ENCODE measurements at regions not wholly inside any gene's neighbourhood (a gene's known extent, or its start where the extent isn't known, plus 50 kb on each side); places are given as distances from the start of the nearest gene placed in this dataset.

DNA sequence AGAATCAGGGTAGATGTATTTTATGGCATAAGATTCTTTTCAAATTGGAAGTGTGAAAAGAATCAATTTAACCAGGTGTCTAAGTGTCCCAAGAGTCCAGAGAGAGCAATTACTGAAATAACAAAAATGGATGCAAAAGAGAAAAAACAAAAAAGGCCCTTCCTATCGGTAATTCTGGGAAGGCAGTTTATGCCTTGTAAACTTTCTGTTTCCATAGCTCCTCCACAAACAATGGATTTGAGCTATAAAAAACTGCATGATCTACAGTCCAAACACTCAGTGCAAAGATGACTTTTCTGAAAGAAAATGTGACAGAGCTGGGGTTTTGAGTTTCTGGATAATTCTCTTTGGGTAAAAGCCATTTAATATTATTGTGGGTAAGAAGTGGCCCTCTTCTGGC is 366.1 kb downstream of the EN1 start:
- POLR2A ChIA-PET: no interaction called here

DNA sequence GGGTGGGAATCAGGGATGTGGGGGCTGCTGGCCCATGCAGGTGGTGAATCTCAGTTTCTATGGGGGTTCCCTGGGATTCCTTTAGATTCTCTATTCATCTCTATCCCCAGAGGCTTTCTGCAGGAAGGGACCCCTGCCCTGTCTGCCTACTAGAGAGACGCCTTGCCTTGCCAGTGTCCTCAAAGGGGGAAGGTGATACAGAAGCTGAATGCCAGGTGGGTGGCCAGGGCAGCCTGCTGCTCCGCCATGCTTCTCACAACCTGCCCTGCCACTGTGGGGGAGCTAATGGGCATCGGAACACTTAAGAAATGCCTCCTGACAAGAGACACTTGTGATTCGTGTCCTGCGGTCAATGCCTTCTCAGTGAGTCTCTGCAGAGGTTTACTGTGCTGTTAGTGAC is 368.4 kb downstream of the EN1 start:
- Histone ChIP-seq H3K9me3 (no peaks in the 10 kb centered on the region), H3K27ac (no peak overlapping the region), H3K4me2 (no peak overlapping the region), H3K4me3 (no peak overlapping the region), H3K4me1 (no peaks in the 10 kb centered on the region)
- DNase-seq (ENCODE audit: low read depth in 1 of 2, low spot score in 1 of 2) (no peak), ATAC-seq (no peak), FAIRE-seq (no peak)
- WGBS (ENCODE audit: missing lambda C conversion rate): 43% methylated on average over 5 of the region's 5 CpGs
- ChIA-PET CTCF (interaction anchor here (0.7 kb wide), 1 partner anchor 10 kb away, joined by 3 read pairs; no protein-coding TSS in a partner anchor), POLR2A (no interaction called here)
- no peak for TF ChIP-seq MAFK (IDR thresholded peaks at IDR 0.05; ENCODE audit: partially characterized antibody)
- TF ChIP-seq CHD4 (IDR thresholded peaks at IDR 0.05; ENCODE audit: borderline replicate concordance): no peak
- TF ChIP-seq RAD21 (conservative IDR thresholded peaks at IDR 0.05 in 1 of 2, IDR thresholded peaks at IDR 0.05 in 1 of 2): no peak
- TF ChIP-seq SMC3 (IDR thresholded peaks at IDR 0.05): no peak
- no peak for TF ChIP-seq ZFP36 (IDR thresholded peaks at IDR 0.05; ENCODE audit: borderline replicate concordance, partially characterized antibody)
- TF ChIP-seq ZC3H11A (IDR thresholded peaks at IDR 0.05): no peak
- TF ChIP-seq HDAC2 (IDR thresholded peaks at IDR 0.05): no peak
- TF ChIP-seq, protein P1, sequence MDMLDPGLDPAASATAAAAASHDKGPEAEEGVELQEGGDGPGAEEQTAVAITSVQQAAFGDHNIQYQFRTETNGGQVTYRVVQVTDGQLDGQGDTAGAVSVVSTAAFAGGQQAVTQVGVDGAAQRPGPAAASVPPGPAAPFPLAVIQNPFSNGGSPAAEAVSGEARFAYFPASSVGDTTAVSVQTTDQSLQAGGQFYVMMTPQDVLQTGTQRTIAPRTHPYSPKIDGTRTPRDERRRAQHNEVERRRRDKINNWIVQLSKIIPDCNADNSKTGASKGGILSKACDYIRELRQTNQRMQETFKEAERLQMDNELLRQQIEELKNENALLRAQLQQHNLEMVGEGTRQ (IDR thresholded peaks at IDR 0.05): no peak

More for the DNA sequence above, 366.1 kb downstream of the EN1 start:
- Histone ChIP-seq H3K4me1 (no peaks in the 10 kb centered on the region), H3K27ac (no peak overlapping the region), H3K4me2 (no peak overlapping the region), H3K4me3 (no peak overlapping the region), H3K9me3 (no peaks in the 10 kb centered on the region)
- CTCF ChIA-PET: interaction anchor here (1.2 kb wide), 1 partner anchor 374 kb away, joined by 4 read pairs; no protein-coding TSS in a partner anchor
- 3% methylated on average over 1 of the region's 1 CpG for WGBS (ENCODE audit: missing lambda C conversion rate)
- DNase-seq (ENCODE audit: low read depth in 1 of 2, low spot score in 1 of 2): no peak
- ATAC-seq: no peak
- TF ChIP-seq RAD21 (conservative IDR thresholded peaks at IDR 0.05 in 1 of 2, IDR thresholded peaks at IDR 0.05 in 1 of 2): no peak
- TF ChIP-seq POLR2AphosphoS2 (conservative IDR thresholded peaks at IDR 0.05; ENCODE audit: low read length): no peak
- FAIRE-seq: no peak

DNA sequence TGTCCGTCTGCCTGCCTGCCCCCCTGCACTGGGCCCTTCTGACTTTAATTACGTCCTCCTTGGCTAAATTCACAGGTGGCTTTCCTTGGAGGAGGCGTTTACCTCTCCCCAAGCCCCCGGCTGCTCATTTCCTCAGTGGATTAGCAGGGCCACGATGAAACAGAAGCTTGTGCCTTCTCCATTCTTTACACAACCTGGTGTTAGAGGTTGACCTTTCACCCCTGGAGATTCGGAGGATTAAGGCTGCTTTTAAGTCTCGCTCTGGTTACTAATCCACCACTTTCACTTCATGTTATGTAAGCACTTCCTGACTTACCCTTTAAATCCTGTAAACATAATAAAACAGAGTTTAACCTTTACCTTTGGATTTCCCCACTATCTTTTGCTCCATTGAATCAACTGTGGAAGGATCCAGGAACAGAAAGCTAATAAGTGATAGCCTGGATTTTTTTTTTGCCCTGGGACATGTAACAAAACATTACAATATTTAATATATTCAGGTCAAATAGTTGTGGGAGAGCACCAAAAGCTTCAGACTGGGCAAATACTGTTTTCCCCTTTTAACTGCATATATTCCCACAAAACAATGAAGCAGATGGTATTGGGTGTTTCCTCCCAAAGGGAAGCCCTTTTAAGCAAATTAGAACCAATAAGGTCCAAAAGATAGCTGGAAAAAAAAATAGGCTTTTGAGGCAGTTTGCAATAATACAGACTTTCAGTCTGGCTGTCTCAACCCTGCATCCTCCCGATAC is 370.2 kb downstream of the EN1 start:
- 21% methylated on average over 7 of the region's 8 CpGs for WGBS (ENCODE audit: missing lambda C conversion rate)
- ChIA-PET POLR2A (no interaction called here), CTCF (no interaction called here)
- ATAC-seq: no peak
- TF ChIP-seq ZC3H11A (IDR thresholded peaks at IDR 0.05) (no peak), EHMT2 (IDR thresholded peaks at IDR 0.05; ENCODE audit: low read depth) (no peak), POLR2AphosphoS2 (conservative IDR thresholded peaks at IDR 0.05; ENCODE audit: low read length) (no peak), CHD2 (IDR thresholded peaks at IDR 0.05; ENCODE audit: low read length, partially characterized antibody) (no peak), JUNB (IDR thresholded peaks at IDR 0.05) (no peak), FOSL2 (IDR thresholded peaks at IDR 0.05) (no peak), FOSL2 (CRISPR knock-in tag; IDR thresholded peaks at IDR 0.05) (no peak), TP53 (CRISPR knock-in tag; IDR thresholded peaks at IDR 0.05) (no peak), PHF8 (IDR thresholded peaks at IDR 0.05; ENCODE audit: borderline replicate concordance, low read depth) (no peak)
- TF ChIP-seq, protein P2, sequence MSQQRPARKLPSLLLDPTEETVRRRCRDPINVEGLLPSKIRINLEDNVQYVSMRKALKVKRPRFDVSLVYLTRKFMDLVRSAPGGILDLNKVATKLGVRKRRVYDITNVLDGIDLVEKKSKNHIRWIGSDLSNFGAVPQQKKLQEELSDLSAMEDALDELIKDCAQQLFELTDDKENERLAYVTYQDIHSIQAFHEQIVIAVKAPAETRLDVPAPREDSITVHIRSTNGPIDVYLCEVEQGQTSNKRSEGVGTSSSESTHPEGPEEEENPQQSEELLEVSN (IDR thresholded peaks at IDR 0.05; ENCODE audit: borderline replicate concordance, low read depth): no peak
- FAIRE-seq: no peak
- Histone ChIP-seq H3K4me3 (no peak overlapping the region), H3K9me3 (no peaks in the 10 kb centered on the region), H3K4me1 (no peaks in the 10 kb centered on the region), H3K4me2 (no peak overlapping the region), H3K27ac (no peak overlapping the region)
- no peak for DNase-seq (ENCODE audit: low read depth in 1 of 2, low spot score in 1 of 2)

DNA sequence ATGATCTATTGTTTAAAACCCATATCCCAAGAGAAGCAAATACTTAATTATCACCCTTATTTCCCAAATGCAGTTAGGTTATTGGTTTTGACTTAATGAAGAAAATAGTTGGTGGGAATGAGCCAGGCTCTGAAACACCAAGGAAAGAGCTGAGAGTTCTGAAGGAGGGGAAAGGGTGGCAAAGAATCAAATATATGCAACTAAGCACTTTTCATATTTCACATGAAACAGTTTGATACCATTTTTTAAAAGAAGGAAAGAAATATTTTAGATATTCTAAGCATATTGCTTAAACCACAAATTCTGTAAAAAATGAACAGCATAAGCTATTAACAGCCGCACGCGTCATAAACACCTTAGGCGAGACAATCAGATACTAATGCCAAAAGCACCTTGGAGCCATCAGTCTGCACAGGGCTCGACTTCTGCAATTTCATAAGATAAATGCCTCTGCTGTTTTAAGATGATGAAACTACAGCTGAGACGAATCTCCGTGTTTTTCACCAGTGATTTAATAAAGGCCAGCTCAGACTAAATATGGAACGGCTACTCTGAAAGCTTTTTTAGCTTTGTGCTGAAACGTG is 371.7 kb downstream of the EN1 start:
- ATAC-seq (no peak), DNase-seq (ENCODE audit: low read depth in 1 of 2, low spot score in 1 of 2) (no peak), FAIRE-seq (no peak)
- Histone ChIP-seq H3K4me1 (no peaks in the 10 kb centered on the region), H3K27ac (no peak overlapping the region), H3K4me3 (no peak overlapping the region), H3K4me2 (no peak overlapping the region), H3K9me3 (no peaks in the 10 kb centered on the region)
- CTCF ChIA-PET: no interaction called here
- TF ChIP-seq KDM5A (IDR thresholded peaks at IDR 0.05): no peak
- TF ChIP-seq MAFK (IDR thresholded peaks at IDR 0.05; ENCODE audit: partially characterized antibody): peak; percentile 58
- 52% methylated on average over 9 of the region's 9 CpGs for WGBS (ENCODE audit: missing lambda C conversion rate)
- POLR2A ChIA-PET: no interaction called here
